Neural cell (in vitro differentiated cells): ENCODE measurements at regions not wholly inside any gene's neighbourhood (a gene's known extent, or its start where the extent isn't known, plus 50 kb on each side); places are given as distances from the start of the nearest gene placed in this dataset.

Experiments
- CTCF ChIP-seq: fragments of 450-650 bp; IDR thresholded peaks from 2 replicates; pipeline ENCODE4 v1.5.1; 2014; ENCODE audit warnings: antibody characterized with exemption, mild to moderate bottlenecking, moderate library complexity; ENCODE audit not compliant: poor library complexity, severe bottlenecking
- EP300 ChIP-seq: fragments of 450-650 bp; conservative IDR thresholded peaks from 2 replicates; pipeline ENCODE4 v1.6.1; 2014; ENCODE audit warnings: antibody characterized with exemption, mild to moderate bottlenecking, moderate library complexity; ENCODE audit not compliant: poor library complexity, severe bottlenecking
- EZH2 ChIP-seq: fragments of 200-600, 300-800 bp; shearing (Covaris generic), sonication (generic); IDR thresholded peaks from 2 replicates; pipeline ENCODE4 v1.6.1; 2014; ENCODE audit warnings: antibody characterized with exemption, low read length, borderline replicate concordance, mild to moderate bottlenecking; ENCODE audit not compliant: insufficient read depth, poor library complexity, severe bottlenecking
- MXI1 ChIP-seq: fragments of 450-650 bp; conservative IDR thresholded peaks from 2 replicates; pipeline ENCODE4 v1.6.1; 2014; ENCODE audit warnings: antibody characterized with exemption, mild to moderate bottlenecking; ENCODE audit not compliant: poor library complexity, severe bottlenecking
- POLR2AphosphoS5 ChIP-seq: IDR thresholded peaks from 2 replicates; pipeline ENCODE4 v1.6.1; 2012
- RAD21 ChIP-seq: fragments of 450-650 bp; conservative IDR thresholded peaks from 2 replicates; pipeline ENCODE4 v1.6.1; 2014; ENCODE audit warnings: antibody characterized with exemption, mild to moderate bottlenecking, moderate library complexity
- REST ChIP-seq: IDR thresholded peaks from 2 replicates; pipeline ENCODE4 v1.6.1; 2012; ENCODE audit warnings: borderline replicate concordance
- SMC3 ChIP-seq: fragments of 450-650 bp; conservative IDR thresholded peaks from 2 replicates; pipeline ENCODE4 v1.6.1; 2014; ENCODE audit warnings: antibody characterized with exemption, mild to moderate bottlenecking, moderate library complexity; ENCODE audit not compliant: poor library complexity
- TAF1 ChIP-seq: IDR thresholded peaks from 2 replicates; pipeline ENCODE4 v1.6.1; 2012; ENCODE audit warnings: low read depth

GRCh38 chr15:47422881-47423665 is 294.2 kb upstream of the SEMA6D start:
- TF ChIP-seq REST (no peak), EP300 (no peak), CTCF (no peak), TAF1 (no peak), SMC3 (no peak), EZH2 (no peak), POLR2AphosphoS5 (no peak), MXI1 (no peak), RAD21 (no peak)
